ENCODE measurements at regions not wholly inside any gene's neighbourhood (a gene's known extent, or its start where the extent isn't known, plus 50 kb on each side); places are given as distances from the start of the nearest gene placed in this dataset.

DNA sequence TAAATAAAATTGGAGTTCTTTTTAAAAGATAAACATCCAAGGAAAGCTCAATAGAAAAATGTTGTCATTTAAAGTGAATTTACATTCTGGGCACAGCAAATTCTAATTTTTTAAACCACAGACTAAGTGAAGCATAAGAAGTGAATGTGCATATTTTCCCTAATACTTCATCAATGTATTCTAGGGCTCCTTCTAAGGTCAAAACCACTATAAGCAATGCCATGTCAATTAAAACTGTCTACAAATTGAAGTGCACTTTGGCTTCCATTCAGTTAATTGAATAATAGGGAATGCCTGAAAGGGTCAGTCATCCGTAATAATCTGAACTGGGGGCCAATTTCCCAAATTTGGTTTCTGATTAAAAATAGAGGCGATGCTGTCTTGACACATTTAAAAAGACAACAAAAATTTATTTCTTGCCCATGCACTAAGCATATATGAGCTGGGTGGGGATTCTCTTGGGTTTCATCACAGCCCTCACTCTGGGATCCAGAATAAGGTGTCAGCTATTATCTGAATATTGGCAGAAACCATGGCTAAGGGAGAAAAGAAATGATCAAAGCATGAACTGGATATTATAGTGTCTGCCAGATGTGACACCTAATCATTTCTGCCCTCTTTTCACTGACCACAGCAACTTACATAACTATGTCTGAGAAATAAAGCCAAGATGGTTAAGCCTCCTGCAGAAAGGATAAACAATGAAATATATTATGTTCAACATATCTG lies 660.6 kb upstream of the B3GALT2 start:
- DNase-seq (ENCODE audit: low read depth, low spot score): no peak

DNA sequence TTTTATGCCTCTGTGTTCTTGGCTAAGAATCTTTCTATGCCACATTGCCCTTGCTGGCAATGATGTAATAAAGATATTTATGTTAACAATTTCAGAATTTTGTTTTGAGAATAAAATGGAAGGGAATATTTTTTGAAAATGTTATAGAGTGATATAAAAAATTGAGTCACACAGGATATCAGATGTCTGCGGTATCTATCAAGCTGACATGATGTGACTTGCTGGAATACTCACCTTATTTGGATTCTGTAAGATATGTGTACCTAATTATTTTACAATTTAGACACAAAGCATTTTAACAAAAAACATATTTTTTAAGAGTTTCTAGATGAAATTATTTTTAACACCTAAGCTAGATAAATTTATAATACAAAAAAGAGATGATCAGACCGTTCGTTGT lies 660.0 kb upstream of the B3GALT2 start:
- DNase-seq (ENCODE audit: low read depth, low spot score): no peak

- no peak for DNase-seq (ENCODE audit: low read depth, low spot score)
Measured at GRCh38 chr1:193841857-193842256, 655.4 kb upstream of the B3GALT2 start.

DNA sequence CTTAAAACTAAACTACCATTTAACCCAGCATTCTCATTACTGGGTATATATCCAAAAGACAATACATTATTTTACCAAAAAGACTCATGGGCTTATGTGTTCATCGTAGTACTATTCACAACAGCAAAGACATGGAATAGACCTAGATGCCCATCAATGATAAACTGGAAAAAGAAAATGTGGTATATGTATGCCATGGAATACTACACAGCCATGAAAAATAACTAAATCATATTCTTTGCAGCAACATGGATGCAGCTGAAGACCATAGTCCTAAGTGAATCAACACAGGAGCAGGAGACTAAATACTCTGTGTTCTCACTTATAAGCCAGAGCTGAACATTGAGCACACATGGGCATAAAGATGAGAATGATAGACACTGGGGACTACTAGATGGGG lies 645.1 kb upstream of the B3GALT2 start:
- DNase-seq (ENCODE audit: low read depth, low spot score): no peak

GRCh38 chr1:193827516-193827915 lies 641.1 kb upstream of the B3GALT2 start:
- DNase-seq (ENCODE audit: low read depth, low spot score): no peak

GRCh38 chr1:193819376-193819775 lies 633.0 kb upstream of the B3GALT2 start:
- DNase-seq (ENCODE audit: low read depth, low spot score): no peak

DNA sequence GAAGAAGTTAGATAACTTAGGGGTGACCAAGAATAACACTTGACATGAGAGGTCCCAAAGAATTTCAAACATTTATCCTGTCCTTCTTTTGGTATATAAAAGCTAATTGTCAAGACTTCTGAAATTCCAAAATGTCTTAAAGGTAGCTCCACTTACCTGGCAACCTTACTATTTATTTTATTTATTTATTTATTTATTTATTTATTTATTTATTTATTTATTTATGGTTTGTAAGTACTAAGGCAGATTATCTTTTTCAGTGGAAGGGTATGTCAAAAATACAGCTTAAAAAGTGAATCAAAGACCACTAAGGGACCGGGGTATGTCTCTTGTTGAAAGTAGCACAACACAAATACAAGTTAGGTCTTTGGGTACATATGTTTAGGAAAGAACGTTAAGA lies 620.8 kb upstream of the B3GALT2 start:
- DNase-seq (ENCODE audit: low read depth, low spot score): no peak

GRCh38 chr1:193806079-193807048 lies 620.0 kb upstream of the B3GALT2 start:
- no peak for DNase-seq (ENCODE audit: low read depth, low spot score)

- no peak for DNase-seq (ENCODE audit: low read depth, low spot score)
Measured at GRCh38 chr1:193799948-193800690, 613.7 kb upstream of the B3GALT2 start.

- DNase-seq (ENCODE audit: low read depth, low spot score): no peak
Measured at GRCh38 chr1:193799371-193799770, 613.0 kb upstream of the B3GALT2 start.

GRCh38 chr1:193794239-193794638 lies 607.8 kb upstream of the B3GALT2 start:
- DNase-seq (ENCODE audit: low read depth, low spot score): no peak

GRCh38 chr1:193791746-193792145 lies 605.3 kb upstream of the B3GALT2 start:
- DNase-seq (ENCODE audit: low read depth, low spot score): no peak

GRCh38 chr1:193787061-193787460 lies 600.6 kb upstream of the B3GALT2 start:
- DNase-seq (ENCODE audit: low read depth, low spot score): no peak

- no peak for DNase-seq (ENCODE audit: low read depth, low spot score)
Measured at GRCh38 chr1:193785850-193786420, 599.5 kb upstream of the B3GALT2 start.

- no peak for DNase-seq (ENCODE audit: low read depth, low spot score)
Measured at GRCh38 chr1:193774536-193775323, 588.3 kb upstream of the B3GALT2 start.

DNA sequence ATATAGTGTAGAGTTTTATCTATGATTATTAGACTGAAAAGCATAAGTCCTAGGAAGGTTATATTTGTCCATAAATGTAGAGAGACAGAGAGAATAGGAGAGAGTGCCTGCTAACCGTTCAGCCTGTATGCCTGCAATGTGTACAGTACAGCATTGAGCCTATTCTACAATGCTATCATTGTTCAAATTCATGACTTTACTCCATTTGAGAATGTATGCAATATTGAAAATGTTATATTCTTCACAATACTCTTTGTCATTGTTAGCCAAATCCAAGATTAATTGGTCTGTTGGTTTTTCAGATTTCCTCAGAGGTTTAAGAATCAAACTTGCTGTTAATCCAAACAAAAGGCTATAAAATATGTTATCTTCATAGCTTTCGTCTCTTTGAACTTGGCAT lies 585.2 kb upstream of the B3GALT2 start:
- DNase-seq (ENCODE audit: low read depth, low spot score): no peak

DNA sequence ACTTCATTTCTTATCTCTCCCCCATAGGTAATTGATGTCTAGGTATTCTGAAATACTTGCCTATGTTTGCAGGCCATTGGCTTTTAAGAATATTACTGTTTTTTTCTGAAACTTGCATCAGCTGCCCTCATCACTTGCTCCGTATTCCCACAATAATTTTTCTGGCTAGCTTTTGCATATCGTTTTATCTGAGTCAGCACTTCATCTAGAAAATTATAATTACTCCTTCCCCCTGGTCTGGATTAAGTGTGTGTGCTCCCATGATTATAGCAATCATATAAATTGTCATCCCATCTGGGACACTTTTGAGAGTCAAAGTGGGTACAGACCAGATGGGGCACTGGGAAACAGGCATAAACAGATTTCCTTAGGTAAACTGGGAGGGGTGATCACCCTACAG lies 583.2 kb upstream of the B3GALT2 start:
- no peak for DNase-seq (ENCODE audit: low read depth, low spot score)

- no peak for DNase-seq (ENCODE audit: low read depth, low spot score)
Measured at GRCh38 chr1:193767886-193768285, 581.5 kb upstream of the B3GALT2 start.

- no peak for DNase-seq (ENCODE audit: low read depth, low spot score)
Measured at GRCh38 chr1:193766329-193766728, 579.9 kb upstream of the B3GALT2 start.

DNA sequence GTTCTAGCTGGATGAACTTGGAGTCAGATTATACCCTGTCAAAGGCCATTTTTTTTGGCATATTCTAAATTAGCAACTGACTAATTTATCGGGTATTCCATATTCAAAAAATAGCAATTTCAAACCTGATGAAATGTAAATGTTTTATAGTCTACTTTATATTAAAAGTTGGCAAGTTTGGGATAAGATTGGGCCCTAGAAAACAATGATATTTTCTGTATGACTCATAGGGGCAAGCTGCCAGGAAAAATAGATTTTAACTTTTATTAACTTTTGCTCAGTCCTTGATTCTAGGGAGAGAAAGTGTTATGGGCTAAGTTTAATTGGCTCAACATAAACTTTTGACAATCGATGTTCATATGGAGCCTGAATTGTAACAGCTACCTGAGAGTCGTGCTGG lies 576.9 kb upstream of the B3GALT2 start:
- DNase-seq (ENCODE audit: low read depth, low spot score): no peak

- no peak for DNase-seq (ENCODE audit: low read depth, low spot score)
Measured at GRCh38 chr1:193762236-193762635, 575.8 kb upstream of the B3GALT2 start.

Measured in pulmonary artery endothelial cell (primary cell).